ENCODE measurements at regions not wholly inside any gene's neighbourhood (a gene's known extent, or its start where the extent isn't known, plus 50 kb on each side); places are given as distances from the start of the nearest gene placed in this dataset.
A peak's percentile ranks its signal among the peaks of the same experiment; 100 is the strongest.

- no peak overlapping the region for H3K4me3 ChIP-seq (ENCODE audit: insufficient read depth in 1 of 2, low read depth in 1 of 2, low read length in 2 of 2)
- no peaks in the 10 kb centered on the region for H3K9me3 ChIP-seq (ENCODE audit: control insufficient read depth, low read length)
- no peaks in the 10 kb centered on the region for H3K4me1 ChIP-seq (ENCODE audit: control insufficient read depth, insufficient read depth, low read depth, low read length)
- no peak overlapping the region for H3K4me2 ChIP-seq (ENCODE audit: low read length, poor library complexity, severe bottlenecking)
- no peak overlapping the region for H3K9ac ChIP-seq (ENCODE audit: low read length)
- H3K27ac ChIP-seq (ENCODE audit: low read length, poor library complexity, severe bottlenecking), result no peak overlapping the region
- no peak overlapping the region for H2BK15ac ChIP-seq (ENCODE audit: low read depth, poor library complexity, severe bottlenecking)
- H3K27me3 ChIP-seq (ENCODE audit: control insufficient read depth in 1 of 2, insufficient read depth in 1 of 2, low read length in 2 of 2), result peaks cover 0 to 7% of the 10 kb centered on the region in 2 experiments
- no peak for DNase-seq
- H2BK120ac ChIP-seq (ENCODE audit: low read depth, low read length), result no peak overlapping the region
- no peak overlapping the region for H2AK5ac ChIP-seq (ENCODE audit: low read length, severe bottlenecking)
- H3K79me1 ChIP-seq (replicated peaks; ENCODE audit: low read length, poor library complexity, severe bottlenecking), result no peaks in the 10 kb centered on the region
- no peak overlapping the region for H2AFZ ChIP-seq (ENCODE audit: low read depth, low read length)
- H4K91ac ChIP-seq (ENCODE audit: low read length), result no peak overlapping the region
- H3K4ac ChIP-seq (ENCODE audit: low read depth in 1 of 2, low read length in 2 of 2), result no peak overlapping the region
- H3K23ac ChIP-seq (ENCODE audit: low read length in 2 of 2), result peak overlapping the region in 1 of 2 experiments; percentile 1
- H3K36me3 ChIP-seq (ENCODE audit: control insufficient read depth in 1 of 2, insufficient read depth in 2 of 2, low read depth in 1 of 2, low read length in 2 of 2), result no peaks in the 10 kb centered on the region
- 86% methylated on average over 5 of the region's 6 CpGs for WGBS
- H2BK12ac ChIP-seq (ENCODE audit: low read length in 2 of 2), result no peak overlapping the region
- no peak overlapping the region for H2BK5ac ChIP-seq (ENCODE audit: low read depth, low read length, poor library complexity, severe bottlenecking)
- H3K14ac ChIP-seq (ENCODE audit: low read length in 2 of 2), result no peak overlapping the region
- peak overlapping the region; percentile 47 for H4K8ac ChIP-seq (ENCODE audit: low read length)
- H3K18ac ChIP-seq (ENCODE audit: low read depth in 1 of 2, low read length in 2 of 2), result no peak overlapping the region
Measured at GRCh38 chr9:105864248-105864898, 170.0 kb downstream of the TMEM38B start.

GRCh38 chr9:105865285-105865684, 170.9 kb downstream of the TMEM38B start:
- no peaks in the 10 kb centered on the region for H3K9me3 ChIP-seq (ENCODE audit: control insufficient read depth, low read length)
- 94% methylated on average over 4 of the region's 4 CpGs for WGBS

GRCh38 chr9:105871540-105871939, 177.2 kb downstream of the TMEM38B start:
- H2BK12ac ChIP-seq (ENCODE audit: low read length in 2 of 2), result no peak overlapping the region
- no peak for DNase-seq
- H2AFZ ChIP-seq (ENCODE audit: low read depth, low read length), result no peak overlapping the region

More at GRCh38 chr9:105865285-105865684, 170.9 kb downstream of the TMEM38B start:
- H3K4me3 ChIP-seq (ENCODE audit: insufficient read depth in 1 of 2, low read depth in 1 of 2, low read length in 2 of 2), result no peak overlapping the region
- no peak for DNase-seq
- no peak overlapping the region for H2BK5ac ChIP-seq (ENCODE audit: low read depth, low read length, poor library complexity, severe bottlenecking)
- no peak overlapping the region for H4K8ac ChIP-seq (ENCODE audit: low read length)
- H3K14ac ChIP-seq (ENCODE audit: low read length in 2 of 2), result no peak overlapping the region
- H2BK12ac ChIP-seq (ENCODE audit: low read length in 2 of 2), result no peak overlapping the region
- H2BK120ac ChIP-seq (ENCODE audit: low read depth, low read length), result no peak overlapping the region
- H3K4ac ChIP-seq (ENCODE audit: low read depth in 1 of 2, low read length in 2 of 2), result no peak overlapping the region
- peaks cover 0 to 7% of the 10 kb centered on the region in 2 experiments for H3K27me3 ChIP-seq (ENCODE audit: control insufficient read depth in 1 of 2, insufficient read depth in 1 of 2, low read length in 2 of 2)
- no peak overlapping the region for H3K9ac ChIP-seq (ENCODE audit: low read length)
- no peaks in the 10 kb centered on the region for H3K4me1 ChIP-seq (ENCODE audit: control insufficient read depth, insufficient read depth, low read depth, low read length)
- H3K27ac ChIP-seq (ENCODE audit: low read length, poor library complexity, severe bottlenecking), result no peak overlapping the region
- no peak overlapping the region for H2BK15ac ChIP-seq (ENCODE audit: low read depth, poor library complexity, severe bottlenecking)
- H3K36me3 ChIP-seq (ENCODE audit: control insufficient read depth in 1 of 2, insufficient read depth in 2 of 2, low read depth in 1 of 2, low read length in 2 of 2), result no peaks in the 10 kb centered on the region
- no peaks in the 10 kb centered on the region for H3K79me1 ChIP-seq (replicated peaks; ENCODE audit: low read length, poor library complexity, severe bottlenecking)
- no peak overlapping the region for H4K91ac ChIP-seq (ENCODE audit: low read length)
- no peak overlapping the region for H3K18ac ChIP-seq (ENCODE audit: low read depth in 1 of 2, low read length in 2 of 2)
- no peak overlapping the region for H2AK5ac ChIP-seq (ENCODE audit: low read length, severe bottlenecking)
- H3K4me2 ChIP-seq (ENCODE audit: low read length, poor library complexity, severe bottlenecking), result no peak overlapping the region
- no peak overlapping the region for H2AFZ ChIP-seq (ENCODE audit: low read depth, low read length)
- H3K23ac ChIP-seq (ENCODE audit: low read length in 2 of 2), result no peak overlapping the region

GRCh38 chr9:105873801-105874200, 179.5 kb downstream of the TMEM38B start:
- H3K4ac ChIP-seq (ENCODE audit: low read depth in 1 of 2, low read length in 2 of 2), result no peak overlapping the region
- H2AK5ac ChIP-seq (ENCODE audit: low read length, severe bottlenecking), result no peak overlapping the region
- no peak overlapping the region for H3K23ac ChIP-seq (ENCODE audit: low read length in 2 of 2)
- H2BK12ac ChIP-seq (ENCODE audit: low read length in 2 of 2), result no peak overlapping the region
- H3K18ac ChIP-seq (ENCODE audit: low read depth in 1 of 2, low read length in 2 of 2), result no peak overlapping the region
- no peak overlapping the region for H3K4me2 ChIP-seq (ENCODE audit: low read length, poor library complexity, severe bottlenecking)
- no peak overlapping the region for H3K9ac ChIP-seq (ENCODE audit: low read length)
- no peak overlapping the region for H3K14ac ChIP-seq (ENCODE audit: low read length in 2 of 2)
- H3K79me1 ChIP-seq (replicated peaks; ENCODE audit: low read length, poor library complexity, severe bottlenecking), result no peaks in the 10 kb centered on the region
- WGBS, result 82% methylated on average over 2 of the region's 3 CpGs
- no peak overlapping the region for H4K91ac ChIP-seq (ENCODE audit: low read length)
- no peaks in the 10 kb centered on the region for H3K9me3 ChIP-seq (ENCODE audit: control insufficient read depth, low read length)
- peaks cover 0 to 6% of the 10 kb centered on the region in 2 experiments for H3K27me3 ChIP-seq (ENCODE audit: control insufficient read depth in 1 of 2, insufficient read depth in 1 of 2, low read length in 2 of 2)
- H3K36me3 ChIP-seq (ENCODE audit: control insufficient read depth in 1 of 2, insufficient read depth in 2 of 2, low read depth in 1 of 2, low read length in 2 of 2), result no peaks in the 10 kb centered on the region
- no peak for DNase-seq
- no peak overlapping the region for H3K27ac ChIP-seq (ENCODE audit: low read length, poor library complexity, severe bottlenecking)
- H4K8ac ChIP-seq (ENCODE audit: low read length), result no peak overlapping the region
- H2BK120ac ChIP-seq (ENCODE audit: low read depth, low read length), result no peak overlapping the region
- H3K4me1 ChIP-seq (ENCODE audit: control insufficient read depth, insufficient read depth, low read depth, low read length), result no peaks in the 10 kb centered on the region
- H2AFZ ChIP-seq (ENCODE audit: low read depth, low read length), result no peak overlapping the region
- no peak overlapping the region for H2BK5ac ChIP-seq (ENCODE audit: low read depth, low read length, poor library complexity, severe bottlenecking)
- H2BK15ac ChIP-seq (ENCODE audit: low read depth, poor library complexity, severe bottlenecking), result no peak overlapping the region
- H3K4me3 ChIP-seq (ENCODE audit: insufficient read depth in 1 of 2, low read depth in 1 of 2, low read length in 2 of 2), result no peak overlapping the region

More at GRCh38 chr9:105871540-105871939, 177.2 kb downstream of the TMEM38B start:
- Histone ChIP-seq H3K9ac (ENCODE audit: low read length) (no peak overlapping the region), H3K4me1 (ENCODE audit: control insufficient read depth, insufficient read depth, low read depth, low read length) (no peaks in the 10 kb centered on the region), H3K23ac (ENCODE audit: low read length in 2 of 2) (no peak overlapping the region), H3K18ac (ENCODE audit: low read depth in 1 of 2, low read length in 2 of 2) (no peak overlapping the region), H4K8ac (ENCODE audit: low read length) (no peak overlapping the region), H3K27ac (ENCODE audit: low read length, poor library complexity, severe bottlenecking) (no peak overlapping the region), H3K79me1 (replicated peaks; ENCODE audit: low read length, poor library complexity, severe bottlenecking) (no peaks in the 10 kb centered on the region), H3K9me3 (ENCODE audit: control insufficient read depth, low read length) (no peaks in the 10 kb centered on the region), H2AK5ac (ENCODE audit: low read length, severe bottlenecking) (no peak overlapping the region), H3K4me3 (ENCODE audit: insufficient read depth in 1 of 2, low read depth in 1 of 2, low read length in 2 of 2) (no peak overlapping the region), H4K91ac (ENCODE audit: low read length) (no peak overlapping the region), H2BK120ac (ENCODE audit: low read depth, low read length) (no peak overlapping the region), H3K36me3 (ENCODE audit: control insufficient read depth in 1 of 2, insufficient read depth in 2 of 2, low read depth in 1 of 2, low read length in 2 of 2) (no peaks in the 10 kb centered on the region), H3K14ac (ENCODE audit: low read length in 2 of 2) (no peak overlapping the region), H3K27me3 (ENCODE audit: control insufficient read depth in 1 of 2, insufficient read depth in 1 of 2, low read length in 2 of 2) (peaks cover 0 to 6% of the 10 kb centered on the region in 2 experiments), H3K4me2 (ENCODE audit: low read length, poor library complexity, severe bottlenecking) (no peak overlapping the region), H2BK5ac (ENCODE audit: low read depth, low read length, poor library complexity, severe bottlenecking) (no peak overlapping the region), H2BK15ac (ENCODE audit: low read depth, poor library complexity, severe bottlenecking) (no peak overlapping the region), H3K4ac (ENCODE audit: low read depth in 1 of 2, low read length in 2 of 2) (no peak overlapping the region)
- WGBS, result 100% methylated on average over 2 of the region's 2 CpGs

Data from mesenchymal stem cell (in vitro differentiated cells and primary cell).